NCI-H2029 treated with DMSO at 0.1 percent for 48 hours (cell line): ENCODE measurements at regions not wholly inside any gene's neighbourhood (a gene's known extent, or its start where the extent isn't known, plus 50 kb on each side); places are given as distances from the start of the nearest gene placed in this dataset.
"Not testable (repeated sequence)": the region's sequence is repeated elsewhere in the genome, so short reads cannot be mapped to it uniquely, and the experiment has no call there.

ENCODE experiments used
- DNase-seq: peaks from one replicate; lab custom pipeline; 2025; lab: John Stamatoyannopoulos, UW

GRCh38 chr5:84961193-84961592 is 576.5 kb upstream of the EDIL3 start:
- DNase-seq, result no peak

- no peak for DNase-seq
Measured at GRCh38 chr5:84961903-84962302, 577.2 kb upstream of the EDIL3 start.

GRCh38 chr5:84983093-84983492 is 598.4 kb upstream of the EDIL3 start:
- no peak for DNase-seq

- no peak for DNase-seq
Measured at GRCh38 chr5:84985148-84985547, 600.5 kb upstream of the EDIL3 start.

GRCh38 chr5:84986688-84987087 is 602.0 kb upstream of the EDIL3 start:
- no peak for DNase-seq

GRCh38 chr5:85000671-85001070 is 616.0 kb upstream of the EDIL3 start:
- DNase-seq, result no peak

GRCh38 chr5:85002026-85002425 is 617.3 kb upstream of the EDIL3 start:
- not testable (repeated sequence) for DNase-seq

- DNase-seq, result no peak
Measured at GRCh38 chr5:85010014-85010562, 625.4 kb upstream of the EDIL3 start.

- DNase-seq, result no peak
Measured at GRCh38 chr5:85017261-85017660, 632.6 kb upstream of the EDIL3 start.

GRCh38 chr5:85030316-85031084 is 645.8 kb upstream of the EDIL3 start:
- no peak for DNase-seq

- no peak for DNase-seq
Measured at GRCh38 chr5:85049020-85049419, 664.3 kb upstream of the EDIL3 start.

- no peak for DNase-seq
Measured at GRCh38 chr5:85052826-85053225, 668.1 kb upstream of the EDIL3 start.

GRCh38 chr5:85069659-85070640 is 685.3 kb upstream of the EDIL3 start:
- no peak for DNase-seq

- no peak for DNase-seq
Measured at GRCh38 chr5:85077581-85077980, 692.9 kb upstream of the EDIL3 start.

- DNase-seq, result no peak
Measured at GRCh38 chr5:85096421-85096820, 711.7 kb upstream of the EDIL3 start.

- no peak for DNase-seq
Measured at GRCh38 chr5:85108471-85108870, 723.8 kb upstream of the EDIL3 start.

GRCh38 chr5:85109616-85110015 is 724.9 kb upstream of the EDIL3 start:
- no peak for DNase-seq

- no peak for DNase-seq
Measured at GRCh38 chr5:85132269-85132668, 747.6 kb upstream of the EDIL3 start.

- DNase-seq, result no peak
Measured at GRCh38 chr5:85140471-85140870, 755.8 kb upstream of the EDIL3 start.

- DNase-seq, result no peak
Measured at GRCh38 chr5:85143138-85143537, 758.5 kb upstream of the EDIL3 start.

GRCh38 chr5:85148701-85149100 is 764.0 kb upstream of the EDIL3 start:
- no peak for DNase-seq

GRCh38 chr5:85159395-85159794 is 774.7 kb upstream of the EDIL3 start:
- no peak for DNase-seq

- no peak for DNase-seq
Measured at GRCh38 chr5:85168474-85168873, 783.8 kb upstream of the EDIL3 start.
